BLaER1 treated with 17β-estradiol and CSF1 and Interleukin-3, amounts not matched to agents 10 nM and 100 nM (cell line): ENCODE measurements at regions not wholly inside any gene's neighbourhood (a gene's known extent, or its start where the extent isn't known, plus 50 kb on each side); places are given as distances from the start of the nearest gene placed in this dataset.

Experiments
- H3K27ac ChIP-seq, 11 experiments: shearing (Covaris generic); formaldehyde crosslinking; 2 replicates each; pipeline ENCODE4 v1.8.1; 2022
- H3K27me3 ChIP-seq, 11 experiments: shearing (Covaris generic); formaldehyde crosslinking; 2 replicates each; pipeline ENCODE4 v1.8.1; 2022
- H3K36me3 ChIP-seq, 11 experiments: shearing (Covaris generic); formaldehyde crosslinking; 2 replicates each; pipeline ENCODE4 v1.8.1; 2022
- H3K4me1 ChIP-seq, 10 experiments: shearing (Covaris generic); formaldehyde crosslinking; 2 replicates each; pipeline ENCODE4 v1.8.1; 2022
- H3K4me2 ChIP-seq, 11 experiments: shearing (Covaris generic); formaldehyde crosslinking; 2 replicates each; pipeline ENCODE4 v1.8.1; 2022
- H3K4me3 ChIP-seq, 10 experiments: shearing (Covaris generic); formaldehyde crosslinking; 2 replicates each; pipeline ENCODE4 v1.8.1; 2022
- H3K9ac ChIP-seq, 11 experiments: shearing (Covaris generic); formaldehyde crosslinking; 2 replicates each; pipeline ENCODE4 v1.8.1; 2022
- H3K9me3 ChIP-seq, 11 experiments: shearing (Covaris generic); formaldehyde crosslinking; replicated peaks in 1 of 11; 2 replicates each; pipeline ENCODE4 v1.8.1; 2022
- H4K20me1 ChIP-seq, 11 experiments: shearing (Covaris generic); formaldehyde crosslinking; 2 replicates each; pipeline ENCODE4 v1.8.1; 2022
- Cebpa-rat ChIP-seq, 11 experiments: shearing (Covaris generic); IDR thresholded peaks; 2 replicates each; pipeline ENCODE4 v1.8.1; 2022

GRCh38 chrX:97700547-97700946 is 816.8 kb downstream of the RPA4 start:
- no peak overlapping the region for H3K9ac ChIP-seq
- TF ChIP-seq Cebpa-rat (IDR thresholded peaks at IDR 0.05) = no peak
- 0 out of 22 replicates have a peak, but pooled peaks cover 0 to 6% (median 0%) of the 10 kb centered on the region in 11 experiments for H3K9me3 ChIP-seq
- no peaks in the 10 kb centered on the region for H3K36me3 ChIP-seq
- no peaks in the 10 kb centered on the region for H3K4me1 ChIP-seq
- H3K27me3 ChIP-seq = peaks cover 64 to 95% (median 91%) of the 10 kb centered on the region in 11 experiments
- no peak overlapping the region for H3K4me3 ChIP-seq
- no peaks in the 10 kb centered on the region; a peak in 2 of 22 replicates for H4K20me1 ChIP-seq
- H3K27ac ChIP-seq = no peak overlapping the region
- H3K4me2 ChIP-seq = no peak overlapping the region

DNA sequence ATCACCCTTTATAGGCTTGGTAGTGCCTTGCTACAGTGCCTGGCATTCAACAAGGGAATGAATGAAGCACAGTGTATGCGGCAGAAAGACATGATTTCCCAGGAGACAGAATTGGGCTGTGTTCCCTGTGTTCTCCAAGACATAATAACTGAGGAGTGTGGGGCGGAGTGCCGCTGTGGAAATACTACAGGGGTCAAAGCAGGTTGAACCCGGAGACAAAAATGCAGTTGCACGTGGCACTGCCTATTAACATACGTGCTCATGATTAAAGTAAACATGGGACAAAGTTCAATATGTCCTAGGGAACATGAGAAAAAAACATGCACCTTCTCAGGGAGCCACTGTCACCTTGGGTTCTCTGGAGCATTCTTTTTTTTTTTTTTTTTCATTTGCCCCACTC is 820.8 kb downstream of the RPA4 start:
- Histone ChIP-seq H3K36me3 (no peaks in the 10 kb centered on the region), H3K4me3 (no peak overlapping the region), H3K27ac (no peak overlapping the region), H3K4me2 (no peak overlapping the region), H3K9me3 (no peaks in the 10 kb centered on the region), H3K27me3 (peaks cover 78 to 95% (median 91%) of the 10 kb centered on the region in 11 experiments), H4K20me1 (no peaks in the 10 kb centered on the region; a peak in 1 of 22 replicates), H3K4me1 (no peaks in the 10 kb centered on the region), H3K9ac (no peak overlapping the region)
- TF ChIP-seq Cebpa-rat (IDR thresholded peaks at IDR 0.05) = no peak

GRCh38 chrX:97704881-97705280 is 821.2 kb downstream of the RPA4 start:
- Histone ChIP-seq H4K20me1 (no peaks in the 10 kb centered on the region; a peak in 1 of 22 replicates), H3K4me1 (no peaks in the 10 kb centered on the region), H3K27me3 (peaks cover 77 to 95% (median 92%) of the 10 kb centered on the region in 11 experiments), H3K9ac (no peak overlapping the region), H3K4me2 (no peak overlapping the region), H3K9me3 (no peaks in the 10 kb centered on the region), H3K36me3 (no peaks in the 10 kb centered on the region), H3K27ac (no peak overlapping the region), H3K4me3 (no peak overlapping the region)
- TF ChIP-seq Cebpa-rat (IDR thresholded peaks at IDR 0.05) = no peak

GRCh38 chrX:97705936-97706335 is 822.2 kb downstream of the RPA4 start:
- Histone ChIP-seq H3K36me3 (no peaks in the 10 kb centered on the region), H3K9me3 (0 out of 22 replicates have a peak, but pooled peaks cover 0 to 2% (median 0%) of the 10 kb centered on the region in 11 experiments), H4K20me1 (no peaks in the 10 kb centered on the region; a peak in 1 of 22 replicates), H3K4me2 (no peak overlapping the region), H3K27me3 (peaks cover 76 to 97% (median 93%) of the 10 kb centered on the region in 11 experiments), H3K9ac (no peak overlapping the region), H3K4me3 (no peak overlapping the region), H3K4me1 (no peaks in the 10 kb centered on the region), H3K27ac (no peak overlapping the region)
- TF ChIP-seq Cebpa-rat (IDR thresholded peaks at IDR 0.05) = no peak

DNA sequence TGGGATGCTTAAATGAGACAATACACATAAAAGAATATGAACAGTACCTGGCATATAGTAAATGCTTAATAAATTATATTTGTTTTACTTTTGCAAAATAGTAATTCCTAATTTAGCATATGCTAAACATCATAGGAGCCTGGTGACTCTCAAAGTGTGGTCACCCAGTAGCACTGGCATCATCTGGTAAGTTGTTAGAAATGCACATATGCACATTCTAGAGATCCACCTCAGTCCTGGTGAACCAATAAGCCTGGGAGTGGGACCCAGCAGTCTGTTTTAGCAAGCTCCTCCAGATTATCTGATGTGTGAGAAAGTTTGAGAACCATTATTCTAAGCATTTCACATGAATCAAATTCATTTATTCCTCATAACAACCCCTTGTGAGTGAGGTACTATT is 830.4 kb downstream of the RPA4 start:
- Histone ChIP-seq H3K4me2 (no peak overlapping the region), H3K4me1 (no peaks in the 10 kb centered on the region), H3K9me3 (peaks cover 0 to 10% (median 4%) of the 10 kb centered on the region in 11 experiments; a peak in 4 of 22 replicates), H4K20me1 (no peaks in the 10 kb centered on the region), H3K36me3 (no peaks in the 10 kb centered on the region), H3K9ac (no peak overlapping the region), H3K27ac (no peak overlapping the region), H3K27me3 (peaks cover 46 to 98% (median 83%) of the 10 kb centered on the region in 11 experiments), H3K4me3 (no peak overlapping the region)
- no peak for TF ChIP-seq Cebpa-rat (IDR thresholded peaks at IDR 0.05)

DNA sequence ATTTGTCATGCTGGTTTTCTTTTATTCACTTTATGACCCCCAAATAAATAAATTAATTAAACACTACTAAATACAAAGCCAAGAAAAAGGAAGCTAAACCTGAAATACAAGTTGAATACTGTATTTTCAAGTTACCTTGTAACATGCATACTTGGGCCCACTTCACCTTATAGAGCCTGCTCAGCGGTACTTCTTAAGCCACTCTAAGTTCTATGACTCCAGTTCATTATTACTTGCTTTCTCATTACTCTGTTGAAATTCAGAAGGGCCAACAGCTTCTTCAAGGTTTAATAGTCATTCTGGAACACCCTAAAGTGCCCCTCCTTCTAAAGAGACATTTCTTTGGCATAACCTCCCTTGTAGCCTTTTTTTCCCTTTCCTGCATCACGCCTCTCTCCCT is 844.5 kb downstream of the RPA4 start:
- H3K27ac ChIP-seq = no peak overlapping the region
- H3K4me3 ChIP-seq = no peak overlapping the region
- H3K27me3 ChIP-seq = peaks cover 76 to 95% (median 92%) of the 10 kb centered on the region in 11 experiments
- no peaks in the 10 kb centered on the region; a peak in 1 of 22 replicates for H4K20me1 ChIP-seq
- TF ChIP-seq Cebpa-rat (IDR thresholded peaks at IDR 0.05) = no peak
- no peak overlapping the region for H3K4me2 ChIP-seq
- no peak overlapping the region for H3K9ac ChIP-seq
- peaks cover 7 to 18% (median 10%) of the 10 kb centered on the region in 11 experiments; a peak in 18 of 22 replicates for H3K9me3 ChIP-seq
- H3K4me1 ChIP-seq = no peaks in the 10 kb centered on the region
- H3K36me3 ChIP-seq = no peaks in the 10 kb centered on the region

- Histone ChIP-seq H3K4me2 (no peak overlapping the region), H3K36me3 (no peaks in the 10 kb centered on the region), H3K27ac (no peak overlapping the region), H3K4me1 (no peaks in the 10 kb centered on the region), H3K9me3 (peaks cover 0 to 51% (median 8%) of the 10 kb centered on the region in 11 experiments; a peak in 11 of 22 replicates), H3K9ac (no peak overlapping the region), H3K4me3 (no peak overlapping the region), H3K27me3 (peaks cover 78 to 100% (median 94%) of the 10 kb centered on the region in 11 experiments), H4K20me1 (no peaks in the 10 kb centered on the region; a peak in 2 of 22 replicates)
- no peak for TF ChIP-seq Cebpa-rat (IDR thresholded peaks at IDR 0.05)
Measured at GRCh38 chrX:97740044-97740443, 856.3 kb downstream of the RPA4 start.

- no peak overlapping the region for H3K27ac ChIP-seq
- no peak overlapping the region for H3K4me3 ChIP-seq
- peaks cover 84 to 100% (median 99%) of the 10 kb centered on the region in 11 experiments for H3K27me3 ChIP-seq
- TF ChIP-seq Cebpa-rat (IDR thresholded peaks at IDR 0.05) = no peak
- H3K36me3 ChIP-seq = no peaks in the 10 kb centered on the region
- no peaks in the 10 kb centered on the region; a peak in 3 of 22 replicates for H4K20me1 ChIP-seq
- H3K9me3 ChIP-seq = peaks cover 0 to 43% (median 8%) of the 10 kb centered on the region in 11 experiments; a peak in 11 of 22 replicates
- no peak overlapping the region for H3K4me2 ChIP-seq
- H3K4me1 ChIP-seq = no peaks in the 10 kb centered on the region
- H3K9ac ChIP-seq = no peak overlapping the region
Measured at GRCh38 chrX:97740886-97741285, 857.2 kb downstream of the RPA4 start.

DNA sequence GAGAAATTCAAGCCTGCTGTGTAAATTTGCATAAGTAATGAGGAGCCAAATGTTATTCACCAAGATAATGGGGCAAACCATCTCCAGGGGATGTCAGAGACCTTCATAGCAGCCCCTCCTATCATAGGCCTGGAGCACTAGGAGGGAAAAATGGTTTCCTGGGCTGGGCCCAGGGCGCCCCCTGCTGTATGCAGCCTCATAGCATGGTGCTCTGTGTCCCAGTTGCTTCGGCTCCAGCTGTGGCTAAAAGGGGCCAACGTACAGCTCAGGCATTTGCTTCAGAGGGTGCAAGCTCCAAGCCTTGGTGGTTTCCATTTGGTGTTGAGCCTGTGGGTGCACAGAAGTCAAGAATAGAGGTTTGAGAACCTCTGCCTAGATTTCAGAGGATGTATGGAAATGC is 859.3 kb downstream of the RPA4 start:
- no peak for TF ChIP-seq Cebpa-rat (IDR thresholded peaks at IDR 0.05)
- Histone ChIP-seq H3K36me3 (no peaks in the 10 kb centered on the region), H3K4me1 (no peaks in the 10 kb centered on the region), H3K9ac (no peak overlapping the region), H3K27ac (no peak overlapping the region), H3K9me3 (peaks cover 0 to 28% (median 4%) of the 10 kb centered on the region in 11 experiments; a peak in 7 of 22 replicates), H3K4me3 (no peak overlapping the region), H3K27me3 (peaks cover 88 to 100% (median 100%) of the 10 kb centered on the region in 11 experiments), H4K20me1 (no peaks in the 10 kb centered on the region; a peak in 3 of 22 replicates), H3K4me2 (no peak overlapping the region)

DNA sequence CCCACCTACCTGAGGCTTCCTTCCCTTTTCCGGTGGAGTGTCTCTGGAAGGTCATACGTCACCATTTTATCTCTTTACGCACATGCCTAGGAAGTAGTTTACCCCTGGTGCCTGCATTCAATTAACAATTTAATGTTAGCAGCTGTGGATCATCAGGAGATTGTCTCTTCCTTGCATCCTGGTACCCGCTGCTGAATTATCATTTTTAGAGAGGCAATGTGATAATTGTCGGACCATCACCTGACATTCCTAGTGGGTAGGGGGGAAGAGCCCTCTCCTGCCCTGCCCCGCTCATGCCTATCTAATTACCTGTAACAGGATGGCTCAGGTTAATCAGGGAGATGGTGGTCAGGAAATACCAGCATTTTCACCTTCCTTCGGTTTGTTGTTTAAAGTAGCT is 863.6 kb downstream of the RPA4 start:
- H3K9me3 ChIP-seq = peaks cover 0 to 23% (median 4%) of the 10 kb centered on the region in 11 experiments; a peak in 7 of 22 replicates
- H3K27me3 ChIP-seq = peaks cover 89 to 100% (median 100%) of the 10 kb centered on the region in 11 experiments
- H3K4me1 ChIP-seq = no peaks in the 10 kb centered on the region
- no peak overlapping the region for H3K9ac ChIP-seq
- no peaks in the 10 kb centered on the region; a peak in 2 of 22 replicates for H4K20me1 ChIP-seq
- H3K27ac ChIP-seq = no peak overlapping the region
- H3K4me2 ChIP-seq = no peak overlapping the region
- H3K36me3 ChIP-seq = no peaks in the 10 kb centered on the region
- H3K4me3 ChIP-seq = no peak overlapping the region
- TF ChIP-seq Cebpa-rat (IDR thresholded peaks at IDR 0.05) = no peak
